CD4-positive, CD25-positive, alpha-beta regulatory T cell (primary cell): ENCODE measurements at regions not wholly inside any gene's neighbourhood (a gene's known extent, or its start where the extent isn't known, plus 50 kb on each side); places are given as distances from the start of the nearest gene placed in this dataset.

ENCODE experiments used
- ATAC-seq, 2 donors: fragments of 150-1000 bp; cut with Tn5 transposase; one replicate each; pipeline ENCODE4 v1.10.0; 2021; ENCODE audit warnings: low read depth in 2 of 2, moderate number of reproducible peaks in 2 of 2, moderate library complexity in 1 of 2
- DNase-seq, 3 donors: peaks; one replicate each; pipeline versions ENCODE4 v3.0.0 to v3.0.0-alpha.2; 2012 to 2022; ENCODE audit warnings: mixed read lengths in 1 of 3
- H3K27ac ChIP-seq: one replicate; pipeline ENCODE4 v1.7.0; 2013; ENCODE audit warnings: mild to moderate bottlenecking, low read length; ENCODE audit not compliant: insufficient read depth, poor library complexity, severe bottlenecking
- H3K27me3 ChIP-seq: one replicate; pipeline ENCODE4 v1.7.0; 2013; ENCODE audit warnings: low read length; ENCODE audit not compliant: control insufficient read depth, insufficient read depth
- H3K36me3 ChIP-seq: one replicate; pipeline ENCODE4 v1.7.0; 2013; ENCODE audit warnings: mild to moderate bottlenecking, low read length, moderate library complexity; ENCODE audit not compliant: control insufficient read depth, insufficient read depth
- H3K4me1 ChIP-seq: 2 replicates; pipeline ENCODE4 v1.7.0; 2013; ENCODE audit warnings: mild to moderate bottlenecking, low read length; ENCODE audit not compliant: insufficient read depth, control insufficient read depth, poor library complexity, severe bottlenecking
- H3K4me3 ChIP-seq: one replicate; pipeline ENCODE4 v1.7.0; 2013; ENCODE audit warnings: low read depth, mild to moderate bottlenecking, low read length, moderate library complexity
- H3K9me3 ChIP-seq, 2 experiments: 1 replicate in 1 of 2; 2 replicates in 1 of 2; pipeline ENCODE4 v1.7.0; 2013; ENCODE audit warnings: low read length in 2 of 2, mild to moderate bottlenecking in 1 of 2, moderate library complexity in 1 of 2; ENCODE audit not compliant: control insufficient read depth in 2 of 2
- H3K27ac Mint-ChIP-seq, 3 donors: one replicate each; pipeline ENCODE4 v1.8.0; 2020 to 2022; ENCODE audit warnings: mild to moderate bottlenecking in 3 of 3, mixed read lengths in 3 of 3, moderate library complexity in 2 of 3
- H3K27me3 Mint-ChIP-seq: one replicate; pipeline ENCODE4 v1.8.0; 2022; ENCODE audit warnings: mild to moderate bottlenecking, mixed read lengths
- H3K36me3 Mint-ChIP-seq: one replicate; pipeline ENCODE4 v1.8.0; 2020; ENCODE audit warnings: mixed read lengths
- H3K4me1 Mint-ChIP-seq, 4 donors: one replicate each; pipeline ENCODE4 v1.8.0; 2020 to 2022; ENCODE audit warnings: mixed read lengths in 4 of 4, mild to moderate bottlenecking in 1 of 4
- H3K4me3 Mint-ChIP-seq, 4 donors: one replicate each; pipeline ENCODE4 v1.8.0; 2020 to 2022; ENCODE audit warnings: mild to moderate bottlenecking in 4 of 4, mixed read lengths in 4 of 4, moderate library complexity in 3 of 4
- H3K9me3 Mint-ChIP-seq, 7 donors: one replicate each; pipeline ENCODE4 v1.8.0; 2020 to 2022; ENCODE audit warnings: mixed read lengths in 7 of 7, mild to moderate bottlenecking in 3 of 7, moderate library complexity in 2 of 7

DNA sequence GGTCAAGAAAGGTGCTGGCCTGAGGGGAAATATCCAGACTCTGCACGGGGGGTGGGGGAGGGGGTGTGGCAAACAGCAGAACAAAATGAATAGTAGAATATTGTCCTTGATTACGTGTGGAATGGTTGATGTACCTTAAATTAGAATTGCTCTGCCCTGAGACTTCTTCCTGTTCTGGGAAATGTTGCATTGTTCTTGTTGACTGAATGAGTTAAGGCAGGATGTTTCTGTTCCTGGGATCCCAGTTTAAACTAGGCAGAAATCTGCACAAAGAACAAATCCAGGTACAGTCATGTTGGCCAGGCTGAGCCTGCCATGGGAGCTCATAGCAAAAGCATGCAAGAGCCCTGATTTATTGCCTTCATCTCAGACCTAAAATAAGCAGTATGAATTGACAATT lies 558.7 kb upstream of the VSTM2A start:
- H3K9me3 Mint-ChIP-seq, result peaks cover 0 to 49% (median 9%) of the 10 kb centered on the region in 7 donors

DNA sequence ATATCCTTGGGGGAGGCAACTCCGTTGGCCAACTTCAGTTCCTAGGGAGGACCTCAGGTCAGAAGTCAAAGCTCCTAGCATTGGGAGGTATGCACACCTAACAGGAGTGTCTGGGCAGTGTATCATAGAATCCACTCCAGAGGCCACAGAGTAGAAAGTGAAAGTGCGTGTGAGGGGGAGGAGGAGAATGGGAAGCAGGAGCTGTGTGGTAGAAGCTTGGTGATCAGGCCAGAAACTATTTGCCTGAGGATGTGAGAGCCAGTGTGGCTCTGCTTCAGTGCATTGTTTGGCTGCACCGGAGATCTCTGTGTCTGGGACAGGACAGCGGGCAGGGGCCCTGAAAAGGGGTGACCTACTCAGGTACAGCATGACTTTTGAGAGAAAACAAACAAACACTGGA lies 557.4 kb upstream of the VSTM2A start:
- DNase-seq (no peak), ATAC-seq (no peak)
- Mint-ChIP-seq H3K36me3 (no peaks in the 10 kb centered on the region), H3K27ac (no peak overlapping the region), H3K4me1 (no peaks in the 10 kb centered on the region), H3K4me3 (no peak overlapping the region), H3K9me3 (peaks cover 0 to 47% (median 8%) of the 10 kb centered on the region in 7 donors), H3K27me3 (no peaks in the 10 kb centered on the region)
- H3K36me3 ChIP-seq, result no peaks in the 10 kb centered on the region
- H3K9me3 ChIP-seq, result peaks cover 0 to 24% of the 10 kb centered on the region in 2 experiments
- no peak overlapping the region for H3K4me3 ChIP-seq
- H3K4me1 ChIP-seq, result no peaks in the 10 kb centered on the region
- H3K27me3 ChIP-seq, result no peaks in the 10 kb centered on the region
- H3K27ac ChIP-seq, result no peak overlapping the region

More for the DNA sequence above, 558.7 kb upstream of the VSTM2A start:
- H3K36me3 ChIP-seq, result no peaks in the 10 kb centered on the region
- H3K27me3 Mint-ChIP-seq, result no peaks in the 10 kb centered on the region
- no peak overlapping the region for H3K27ac ChIP-seq
- no peaks in the 10 kb centered on the region for H3K36me3 Mint-ChIP-seq
- H3K4me1 Mint-ChIP-seq, result no peaks in the 10 kb centered on the region
- H3K4me3 Mint-ChIP-seq, result no peak overlapping the region
- peaks cover 0 to 25% of the 10 kb centered on the region in 2 experiments for H3K9me3 ChIP-seq
- no peaks in the 10 kb centered on the region for H3K4me1 ChIP-seq
- H3K27me3 ChIP-seq, result no peaks in the 10 kb centered on the region
- ATAC-seq (no peak), DNase-seq (no peak)
- no peak overlapping the region for H3K27ac Mint-ChIP-seq
- H3K4me3 ChIP-seq, result no peak overlapping the region

DNA sequence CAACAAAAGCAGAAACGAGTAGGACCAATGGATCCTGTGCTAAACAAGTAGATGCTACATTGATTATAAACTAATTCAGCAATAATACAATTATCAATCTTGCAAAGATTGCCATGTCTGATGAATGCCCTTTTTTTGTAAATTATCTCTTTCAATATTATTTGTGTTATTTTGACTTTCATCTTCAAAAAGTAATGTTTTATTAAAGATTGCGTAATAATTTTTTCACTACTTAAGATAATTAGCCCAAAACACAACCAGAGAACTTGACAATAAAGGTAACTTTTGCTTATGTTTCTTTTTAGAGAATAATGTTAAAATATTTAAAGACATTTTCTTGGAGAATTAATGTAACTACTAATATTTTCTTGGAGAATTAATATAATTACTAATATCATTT lies 553.8 kb upstream of the VSTM2A start:
- Histone ChIP-seq H3K27ac (no peak overlapping the region), H3K27me3 (no peaks in the 10 kb centered on the region), H3K4me3 (no peak overlapping the region), H3K9me3 (peaks cover 0 to 15% of the 10 kb centered on the region in 2 experiments), H3K36me3 (no peaks in the 10 kb centered on the region), H3K4me1 (no peaks in the 10 kb centered on the region)
- no peaks in the 10 kb centered on the region for H3K36me3 Mint-ChIP-seq
- DNase-seq, result no peak
- H3K9me3 Mint-ChIP-seq, result peaks cover 0 to 45% (median 3%) of the 10 kb centered on the region in 7 donors
- H3K4me3 Mint-ChIP-seq, result no peak overlapping the region
- no peak for ATAC-seq
- no peaks in the 10 kb centered on the region for H3K4me1 Mint-ChIP-seq
- no peak overlapping the region for H3K27ac Mint-ChIP-seq
- H3K27me3 Mint-ChIP-seq, result no peaks in the 10 kb centered on the region

DNA sequence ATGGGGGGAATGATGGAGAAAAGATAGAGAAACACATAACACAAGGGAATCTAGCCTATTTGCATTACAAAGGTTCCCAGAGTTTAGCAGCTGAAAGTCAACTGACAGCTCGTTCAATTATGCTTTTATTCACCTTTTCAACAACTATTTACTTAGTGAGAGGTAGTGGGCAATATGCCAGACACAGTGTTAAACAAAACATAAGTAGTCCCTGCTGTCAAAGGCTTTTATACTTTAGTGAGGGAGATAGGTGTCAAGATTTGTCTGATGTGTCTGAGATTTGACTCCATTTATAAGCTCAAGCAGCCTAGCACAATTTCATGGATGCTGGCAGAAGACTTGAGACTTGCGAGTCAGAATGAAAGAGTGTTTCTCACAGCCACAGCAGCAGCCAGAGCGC lies 549.0 kb upstream of the VSTM2A start:
- no peaks in the 10 kb centered on the region for H3K27me3 Mint-ChIP-seq
- no peaks in the 10 kb centered on the region for H3K36me3 ChIP-seq
- H3K4me3 ChIP-seq, result no peak overlapping the region
- DNase-seq, result no peak
- no peaks in the 10 kb centered on the region for H3K4me1 Mint-ChIP-seq
- ATAC-seq, result no peak
- no peaks in the 10 kb centered on the region for H3K27me3 ChIP-seq
- H3K4me3 Mint-ChIP-seq, result no peak overlapping the region
- no peaks in the 10 kb centered on the region for H3K9me3 ChIP-seq
- no peaks in the 10 kb centered on the region for H3K4me1 ChIP-seq
- H3K27ac ChIP-seq, result no peak overlapping the region
- no peak overlapping the region for H3K27ac Mint-ChIP-seq
- peaks cover 2 to 26% (median 5%) of the 10 kb centered on the region in 7 donors for H3K9me3 Mint-ChIP-seq
- H3K36me3 Mint-ChIP-seq, result no peaks in the 10 kb centered on the region

DNA sequence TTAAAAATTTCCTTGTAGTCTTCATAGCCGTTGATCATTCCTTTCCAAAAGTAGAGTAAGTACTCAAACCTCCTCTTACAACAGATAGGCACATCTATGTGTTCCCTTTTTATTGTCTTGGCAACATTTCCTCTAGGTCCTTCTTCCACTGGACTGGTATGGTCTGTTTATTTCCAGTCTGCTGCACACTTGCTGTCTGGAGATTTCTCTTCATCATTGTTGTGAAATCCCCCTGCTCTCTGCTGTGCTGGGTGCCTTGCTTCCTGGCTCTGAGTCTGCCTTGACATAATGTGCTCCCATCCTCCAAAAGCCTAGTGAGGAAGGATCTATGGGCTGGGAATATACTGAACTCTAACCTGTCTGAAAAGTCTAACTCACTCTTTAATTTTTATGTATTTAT lies 545.3 kb upstream of the VSTM2A start:
- Mint-ChIP-seq H3K27me3 (no peaks in the 10 kb centered on the region), H3K4me3 (no peak overlapping the region), H3K36me3 (no peaks in the 10 kb centered on the region), H3K9me3 (peaks cover 2 to 30% (median 5%) of the 10 kb centered on the region in 7 donors), H3K27ac (no peak overlapping the region), H3K4me1 (no peaks in the 10 kb centered on the region)
- no peak overlapping the region for H3K4me3 ChIP-seq
- H3K36me3 ChIP-seq, result no peaks in the 10 kb centered on the region
- no peaks in the 10 kb centered on the region for H3K9me3 ChIP-seq
- ATAC-seq (no peak), DNase-seq (no peak)
- no peak overlapping the region for H3K27ac ChIP-seq
- H3K27me3 ChIP-seq, result no peaks in the 10 kb centered on the region
- no peaks in the 10 kb centered on the region for H3K4me1 ChIP-seq

DNA sequence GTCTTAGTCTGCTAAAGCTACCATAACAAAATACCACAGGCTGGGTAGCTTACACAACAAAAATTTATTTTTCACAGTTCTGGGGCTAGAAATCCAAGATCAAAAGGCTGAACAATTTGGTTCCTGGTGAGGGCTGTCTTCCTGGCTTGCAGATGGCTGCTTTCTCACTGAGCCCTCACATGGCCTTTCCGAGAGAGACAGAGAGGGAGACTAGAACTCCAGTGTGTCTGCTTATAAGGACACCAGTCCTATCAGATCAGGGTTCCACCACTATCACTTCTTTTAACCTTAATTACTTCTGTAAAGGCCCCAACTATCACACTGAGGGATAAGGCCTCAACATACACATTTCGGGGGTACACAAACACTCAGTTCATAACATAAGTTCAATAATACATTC lies 527.4 kb upstream of the VSTM2A start:
- H3K36me3 ChIP-seq, result no peaks in the 10 kb centered on the region
- no peaks in the 10 kb centered on the region for H3K36me3 Mint-ChIP-seq

DNA sequence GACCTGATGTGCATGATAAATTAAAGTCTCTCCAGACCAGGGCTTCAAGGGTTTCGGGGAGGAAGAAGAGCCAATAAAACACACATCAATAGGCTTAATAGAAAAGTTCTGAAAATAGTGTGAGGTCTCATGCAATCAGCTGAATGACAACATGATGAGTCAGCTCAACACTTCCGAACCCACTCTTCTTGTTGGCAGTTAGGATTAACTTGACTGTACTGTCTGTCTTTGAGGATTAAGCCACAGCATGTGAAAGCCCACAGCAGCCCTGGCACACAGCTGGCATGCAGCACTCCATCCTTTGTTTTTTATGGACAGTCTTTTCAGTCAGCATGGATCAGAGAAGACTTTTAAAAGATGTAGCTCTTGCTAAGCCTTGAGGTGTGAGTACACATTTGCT lies 526.9 kb upstream of the VSTM2A start:
- H3K27me3 Mint-ChIP-seq, result no peaks in the 10 kb centered on the region
- DNase-seq, result no peak
- ATAC-seq, result no peak
- no peak overlapping the region for H3K27ac ChIP-seq
- no peaks in the 10 kb centered on the region for H3K36me3 Mint-ChIP-seq
- H3K9me3 ChIP-seq, result peaks cover 2 to 10% of the 10 kb centered on the region in 2 experiments
- H3K4me1 ChIP-seq, result no peaks in the 10 kb centered on the region
- H3K9me3 Mint-ChIP-seq, result peaks cover 3 to 26% (median 7%) of the 10 kb centered on the region in 7 donors
- H3K27me3 ChIP-seq, result no peaks in the 10 kb centered on the region
- no peaks in the 10 kb centered on the region for H3K4me1 Mint-ChIP-seq
- H3K4me3 Mint-ChIP-seq, result no peak overlapping the region
- H3K27ac Mint-ChIP-seq, result no peak overlapping the region
- no peaks in the 10 kb centered on the region for H3K36me3 ChIP-seq
- no peak overlapping the region for H3K4me3 ChIP-seq

More for the DNA sequence above, 527.4 kb upstream of the VSTM2A start:
- H3K4me1 Mint-ChIP-seq, result no peaks in the 10 kb centered on the region
- DNase-seq (no peak), ATAC-seq (no peak)
- H3K27me3 ChIP-seq, result no peaks in the 10 kb centered on the region
- no peak overlapping the region for H3K4me3 ChIP-seq
- H3K27ac ChIP-seq, result no peak overlapping the region
- H3K9me3 ChIP-seq, result peaks cover 2 to 10% of the 10 kb centered on the region in 2 experiments
- H3K27ac Mint-ChIP-seq, result no peak overlapping the region
- H3K4me3 Mint-ChIP-seq, result no peak overlapping the region
- H3K9me3 Mint-ChIP-seq, result peaks cover 3 to 27% (median 7%) of the 10 kb centered on the region in 7 donors
- H3K27me3 Mint-ChIP-seq, result no peaks in the 10 kb centered on the region
- H3K4me1 ChIP-seq, result no peaks in the 10 kb centered on the region

DNA sequence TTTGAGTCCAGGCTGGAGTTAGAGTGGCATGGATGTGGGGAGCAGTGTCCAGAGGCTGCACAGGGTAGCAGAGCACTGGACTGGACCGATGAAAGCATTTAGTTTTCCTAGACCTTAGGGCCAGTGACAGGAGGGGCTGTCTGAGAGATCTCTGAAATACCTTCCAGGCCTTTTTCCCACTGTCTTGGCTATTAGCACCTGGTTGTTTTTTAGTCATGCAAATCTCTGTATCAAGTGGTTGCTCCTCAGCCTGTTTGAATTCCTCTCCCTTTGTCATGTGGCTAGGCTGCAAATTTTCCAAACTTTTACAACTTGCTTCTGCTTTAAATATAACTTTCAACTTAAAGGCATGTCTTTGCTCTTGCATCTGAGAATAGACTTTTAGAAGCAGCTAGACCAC lies 504.3 kb upstream of the VSTM2A start:
- no peak overlapping the region for H3K4me3 Mint-ChIP-seq
- no peaks in the 10 kb centered on the region for H3K36me3 Mint-ChIP-seq
- Histone ChIP-seq H3K36me3 (no peaks in the 10 kb centered on the region), H3K4me1 (no peaks in the 10 kb centered on the region), H3K27ac (no peak overlapping the region), H3K4me3 (no peak overlapping the region), H3K27me3 (no peaks in the 10 kb centered on the region), H3K9me3 (peaks cover 2 to 6% of the 10 kb centered on the region in 2 experiments)
- H3K27ac Mint-ChIP-seq, result no peak overlapping the region
- no peaks in the 10 kb centered on the region for H3K4me1 Mint-ChIP-seq
- DNase-seq (no peak), ATAC-seq (no peak)
- H3K27me3 Mint-ChIP-seq, result no peaks in the 10 kb centered on the region
- peaks cover 0 to 33% (median 10%) of the 10 kb centered on the region in 7 donors for H3K9me3 Mint-ChIP-seq
